HG03469 (cell line): ENCODE measurements at regions not wholly inside any gene's neighbourhood (a gene's known extent, or its start where the extent isn't known, plus 50 kb on each side); places are given as distances from the start of the nearest gene placed in this dataset.

Source experiments
- ATAC-seq: cut with Tn5 transposase; IDR thresholded peaks from one replicate; pipeline ENCODE4 v1.9.1; 2021; ENCODE audit warnings: mild to moderate bottlenecking, moderate library complexity, moderate number of reproducible peaks; ENCODE audit not compliant: unreplicated experiment

GRCh38 chr5:145510769-145511168 is 324.4 kb downstream of the PRELID2 start:
- ATAC-seq, result no peak

DNA sequence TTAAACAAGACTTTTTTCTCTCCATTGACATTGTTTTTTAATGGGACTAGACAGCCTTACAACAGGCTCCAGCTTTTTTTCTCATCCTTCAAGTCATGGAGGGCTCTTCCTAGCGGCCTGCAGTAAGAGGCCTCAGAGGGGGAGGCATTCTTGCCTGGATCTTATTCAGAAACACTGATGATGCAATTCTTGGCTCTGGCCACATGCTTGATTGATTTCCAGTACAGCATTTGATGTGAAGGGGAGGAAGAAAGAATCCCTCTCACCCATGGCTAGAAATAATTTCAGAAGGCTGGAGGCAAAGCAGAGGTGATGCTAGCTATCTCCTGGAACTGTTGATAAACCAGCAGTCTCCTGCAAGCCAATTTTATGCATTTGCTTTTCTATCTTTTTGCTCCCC is 324.8 kb downstream of the PRELID2 start:
- ATAC-seq, result no peak

GRCh38 chr5:145509336-145510136 is 325.6 kb downstream of the PRELID2 start:
- no peak for ATAC-seq

GRCh38 chr5:145506185-145506850 is 328.8 kb downstream of the PRELID2 start:
- no peak for ATAC-seq

- ATAC-seq, result no peak
Observed at GRCh38 chr5:145502906-145503305, 332.2 kb downstream of the PRELID2 start.

GRCh38 chr5:145500710-145501109 is 334.4 kb downstream of the PRELID2 start:
- ATAC-seq, result no peak

DNA sequence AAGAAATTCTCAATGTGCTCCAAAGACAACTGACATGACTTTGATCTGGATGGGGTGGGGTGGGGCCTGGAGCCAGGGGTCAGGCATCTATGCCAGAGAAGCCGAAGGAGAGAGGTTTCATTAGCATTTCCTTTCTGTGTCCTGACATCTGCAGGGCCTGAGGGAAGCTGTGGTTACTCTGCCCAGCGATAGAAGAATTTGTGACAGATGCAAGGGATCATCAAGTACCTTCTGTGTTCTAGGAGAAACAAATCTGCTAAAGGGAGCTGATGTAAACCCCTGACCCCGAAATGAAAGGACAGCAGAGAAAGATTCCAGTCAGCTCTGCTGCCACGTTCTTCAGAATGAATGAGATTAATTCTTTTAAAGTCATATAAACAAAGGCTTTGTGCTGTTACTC is 335.7 kb downstream of the PRELID2 start:
- ATAC-seq, result no peak

DNA sequence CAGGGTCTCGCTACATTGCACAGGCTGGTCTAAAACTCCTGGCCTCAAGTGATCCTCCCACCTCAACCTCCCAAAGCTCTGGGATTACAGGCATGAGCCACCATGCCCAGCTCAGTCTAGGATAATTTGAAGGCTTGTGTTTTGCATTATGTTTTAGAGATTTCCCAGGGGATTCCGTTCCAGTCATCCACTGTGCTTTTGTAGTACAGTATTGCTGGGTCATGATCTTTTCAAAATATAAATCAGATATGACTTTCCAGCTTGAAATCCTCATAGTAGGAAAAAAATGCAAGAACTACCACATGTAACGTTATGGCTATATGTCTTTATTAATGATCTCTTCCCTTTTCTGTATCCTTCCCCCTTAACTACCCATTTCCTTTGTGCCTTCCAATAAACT is 338.1 kb downstream of the PRELID2 start:
- ATAC-seq, result no peak

- no peak for ATAC-seq
Observed at GRCh38 chr5:145495741-145496140, 339.4 kb downstream of the PRELID2 start.

- ATAC-seq, result no peak
Observed at GRCh38 chr5:145495196-145495595, 339.9 kb downstream of the PRELID2 start.

DNA sequence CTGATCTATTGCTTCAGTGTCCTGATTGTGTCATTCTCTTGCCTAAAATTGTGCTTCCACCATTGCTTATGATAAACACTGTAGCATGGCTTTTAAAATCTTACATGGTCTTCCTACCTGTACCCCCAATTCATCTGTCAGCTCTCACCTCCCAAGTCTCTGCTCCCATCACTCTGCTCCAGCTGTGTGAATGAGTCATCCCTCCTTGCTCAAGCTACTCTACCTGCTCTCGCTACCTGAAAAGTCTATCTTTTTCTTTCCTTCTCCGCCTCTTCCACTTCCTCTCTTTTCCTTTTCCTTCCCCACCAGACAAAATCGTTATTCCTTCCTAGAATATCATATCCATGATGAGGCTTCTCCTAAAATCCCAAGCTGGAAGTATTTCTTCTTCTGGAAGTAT is 341.7 kb downstream of the PRELID2 start:
- ATAC-seq, result no peak

- no peak for ATAC-seq
Observed at GRCh38 chr5:145489516-145489915, 345.6 kb downstream of the PRELID2 start.

GRCh38 chr5:145484158-145484557 is 351.0 kb downstream of the PRELID2 start:
- no peak for ATAC-seq

- ATAC-seq, result no peak
Observed at GRCh38 chr5:145483212-145483611, 351.9 kb downstream of the PRELID2 start.

GRCh38 chr5:145479857-145480256 is 355.3 kb downstream of the PRELID2 start:
- ATAC-seq, result no peak

- ATAC-seq, result no peak
Observed at GRCh38 chr5:145479271-145479670, 355.9 kb downstream of the PRELID2 start.

GRCh38 chr5:145478651-145479050 is 356.5 kb downstream of the PRELID2 start:
- no peak for ATAC-seq

DNA sequence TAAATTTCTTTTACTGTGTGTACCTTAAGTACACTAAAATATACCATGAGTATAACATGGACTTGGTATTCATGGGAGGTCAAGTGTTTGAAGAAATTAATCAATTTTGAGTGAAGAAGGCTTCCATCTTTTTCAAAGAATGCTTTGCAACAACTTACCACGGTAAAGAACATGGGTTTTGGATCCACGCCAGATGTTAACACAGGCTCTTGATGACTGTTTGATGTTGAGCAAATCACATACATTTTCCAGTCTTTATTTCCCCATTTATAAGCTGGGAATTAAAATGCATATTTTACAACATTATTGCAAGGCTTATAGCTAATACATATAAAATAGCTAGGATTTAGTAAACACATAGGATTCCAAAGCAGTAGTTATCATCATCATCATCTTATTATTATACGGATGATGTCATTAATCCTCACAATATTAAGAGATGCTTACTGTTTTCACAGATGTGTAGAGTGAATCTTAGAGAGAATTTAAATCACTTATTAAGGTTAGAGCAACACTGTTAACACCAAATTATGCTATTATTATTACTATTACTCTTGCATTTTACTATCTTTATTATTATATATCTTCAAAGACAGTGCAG is 362.0 kb downstream of the PRELID2 start:
- ATAC-seq, result no peak

GRCh38 chr5:145471831-145472612 is 363.1 kb downstream of the PRELID2 start:
- ATAC-seq, result no peak

GRCh38 chr5:145471026-145471425 is 364.1 kb downstream of the PRELID2 start:
- ATAC-seq, result no peak

DNA sequence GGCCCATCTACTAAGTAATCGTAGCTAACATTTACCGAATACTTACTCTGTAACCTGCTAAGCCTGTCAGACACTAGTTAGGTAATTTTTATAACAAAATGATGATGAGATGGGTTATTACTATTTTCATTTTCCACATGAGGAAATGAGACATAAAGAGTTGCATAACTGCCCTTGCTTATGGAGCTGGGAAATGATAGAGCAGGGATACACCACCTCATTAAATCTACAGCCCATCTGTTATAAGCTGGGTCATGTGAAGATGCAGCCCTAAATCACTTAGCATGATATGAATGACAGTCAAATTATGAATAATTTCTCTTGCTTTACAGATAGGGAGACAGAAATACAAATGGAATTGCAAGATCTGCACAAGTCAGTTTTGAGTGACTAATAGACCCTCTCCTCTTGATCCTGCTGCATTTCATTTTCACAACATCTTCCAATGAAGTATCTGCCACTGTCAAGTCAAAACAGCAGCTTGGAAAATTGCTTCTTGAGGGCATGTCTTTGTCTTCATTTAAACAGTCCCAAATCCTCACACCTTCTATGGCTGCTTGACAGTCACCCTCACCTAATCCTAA is 364.7 kb downstream of the PRELID2 start:
- no peak for ATAC-seq
